Stomach (tissue), 4 donors: ENCODE measurements at regions not wholly inside any gene's neighbourhood (a gene's known extent, or its start where the extent isn't known, plus 50 kb on each side); places are given as distances from the start of the nearest gene placed in this dataset.

Source experiments
- POLR2A ChIP-seq, 4 donors: fragments of 450-650 bp; IDR thresholded peaks; one replicate each; pipeline ENCODE4 v1.6.1; 2016; ENCODE audit warnings: antibody characterized with exemption in 4 of 4, control low read depth in 2 of 4, mild to moderate bottlenecking in 1 of 4, moderate library complexity in 1 of 4
- POLR2AphosphoS5 ChIP-seq, 3 donors: sonication (generic); formaldehyde crosslinking; IDR thresholded peaks; one replicate each; pipeline ENCODE4 v1.6.1; 2016; ENCODE audit warnings: antibody characterized with exemption in 3 of 3
- TF ChIP-seq, protein P1 (sequence below), 7 experiments: fragments of 450-650 bp in 4 of 7; fragments of 200-600 bp in 3 of 7; sonication (generic) in 3 of 7; IDR thresholded peaks; one replicate each; pipeline ENCODE4 v1.5.1; 2016 to 2019; ENCODE audit warnings: antibody characterized with exemption in 7 of 7, control low read depth in 2 of 7, mild to moderate bottlenecking in 1 of 7

GRCh38 chrX:6981718-6982406, 165.7 kb upstream of the STS start:
- TF ChIP-seq, protein P1, sequence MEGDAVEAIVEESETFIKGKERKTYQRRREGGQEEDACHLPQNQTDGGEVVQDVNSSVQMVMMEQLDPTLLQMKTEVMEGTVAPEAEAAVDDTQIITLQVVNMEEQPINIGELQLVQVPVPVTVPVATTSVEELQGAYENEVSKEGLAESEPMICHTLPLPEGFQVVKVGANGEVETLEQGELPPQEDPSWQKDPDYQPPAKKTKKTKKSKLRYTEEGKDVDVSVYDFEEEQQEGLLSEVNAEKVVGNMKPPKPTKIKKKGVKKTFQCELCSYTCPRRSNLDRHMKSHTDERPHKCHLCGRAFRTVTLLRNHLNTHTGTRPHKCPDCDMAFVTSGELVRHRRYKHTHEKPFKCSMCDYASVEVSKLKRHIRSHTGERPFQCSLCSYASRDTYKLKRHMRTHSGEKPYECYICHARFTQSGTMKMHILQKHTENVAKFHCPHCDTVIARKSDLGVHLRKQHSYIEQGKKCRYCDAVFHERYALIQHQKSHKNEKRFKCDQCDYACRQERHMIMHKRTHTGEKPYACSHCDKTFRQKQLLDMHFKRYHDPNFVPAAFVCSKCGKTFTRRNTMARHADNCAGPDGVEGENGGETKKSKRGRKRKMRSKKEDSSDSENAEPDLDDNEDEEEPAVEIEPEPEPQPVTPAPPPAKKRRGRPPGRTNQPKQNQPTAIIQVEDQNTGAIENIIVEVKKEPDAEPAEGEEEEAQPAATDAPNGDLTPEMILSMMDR (IDR thresholded peaks at IDR 0.05) = no peak
- no peak for TF ChIP-seq POLR2A (IDR thresholded peaks at IDR 0.05)
- no peak for TF ChIP-seq POLR2AphosphoS5 (IDR thresholded peaks at IDR 0.05)
